Vagina (tissue), 2 donors: ENCODE measurements at regions not wholly inside any gene's neighbourhood (a gene's known extent, or its start where the extent isn't known, plus 50 kb on each side); places are given as distances from the start of the nearest gene placed in this dataset.

ENCODE experiments used
- DNase-seq, 2 donors: peaks; one replicate each; pipeline ENCODE4 v3.0.0-alpha.2; 2017; ENCODE audit errors: extremely low spot score in 2 of 2
- H3K27ac ChIP-seq: fragments of 200-600 bp; sonication (generic); one replicate; pipeline ENCODE4 v1.5.1; 2019
- H3K27me3 ChIP-seq: fragments of 200-600 bp; sonication (generic); one replicate; pipeline ENCODE4 v1.5.1; 2019
- H3K36me3 ChIP-seq, 2 donors: fragments of 200-600 bp; sonication (generic); one replicate each; pipeline ENCODE4 v1.5.1; 2017 to 2019
- H3K4me1 ChIP-seq: fragments of 200-600 bp; sonication (generic); one replicate; pipeline ENCODE4 v1.5.1; 2019
- H3K4me3 ChIP-seq, 2 donors: fragments of 200-600 bp; sonication (generic); 1 replicate in 1 of 2; 2 replicates in 1 of 2; pipeline ENCODE4 v1.5.1; 2016 to 2019
- H3K9me3 ChIP-seq: fragments of 200-600 bp; sonication (generic); one replicate; pipeline ENCODE4 v1.5.1; 2019
- POLR2A ChIP-seq, 2 donors: fragments of 450-650 bp; IDR thresholded peaks; one replicate each; pipeline ENCODE4 v1.6.1; 2017; ENCODE audit warnings: antibody characterized with exemption in 2 of 2, mild to moderate bottlenecking in 2 of 2, moderate library complexity in 2 of 2
- POLR2AphosphoS5 ChIP-seq, 2 donors: sonication (generic); formaldehyde crosslinking; IDR thresholded peaks; one replicate each; pipeline ENCODE4 v1.9.0; 2017; ENCODE audit warnings: antibody characterized with exemption in 2 of 2, mild to moderate bottlenecking in 2 of 2, low read depth in 1 of 2; ENCODE audit not compliant: insufficient read depth in 1 of 2
- intact Hi-C: fragments of 100-400 bp; cut with DNase I; formaldehyde crosslinking; loops from one replicate; pipeline ENCODE4 v1.15.1; 2023
- TF ChIP-seq, protein P1 (sequence below), 3 experiments: fragments of 450-650 bp in 2 of 3; fragments of 200-600 bp in 1 of 3; sonication (generic) in 1 of 3; IDR thresholded peaks; one replicate each; pipeline ENCODE4 v1.5.1; 2017 to 2019; ENCODE audit warnings: antibody characterized with exemption in 3 of 3, mild to moderate bottlenecking in 2 of 3, moderate library complexity in 2 of 3

DNA sequence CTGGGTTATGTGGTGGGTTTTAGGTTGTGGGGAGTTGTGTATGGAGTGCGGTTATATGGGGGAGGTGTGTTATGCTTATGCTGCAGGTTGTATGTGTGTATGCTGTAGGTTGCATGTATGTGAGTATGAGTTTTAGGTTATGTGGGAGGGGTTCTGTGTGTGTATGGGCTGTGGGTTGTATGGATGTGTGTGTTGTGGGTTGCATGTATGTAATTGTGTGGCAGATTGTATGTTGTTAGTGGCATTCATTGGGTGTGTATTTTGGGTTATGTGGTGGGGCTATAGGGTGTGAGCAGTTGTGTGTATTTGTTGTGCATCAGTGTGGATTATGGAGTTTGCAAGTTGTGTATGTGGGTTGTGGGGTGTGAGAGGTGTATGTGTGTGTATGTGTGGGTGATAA is 277.4 kb downstream of the NPIPA8 start:
- no peaks in the 10 kb centered on the region for H3K27me3 ChIP-seq
- H3K27ac ChIP-seq, result no peak overlapping the region
- TF ChIP-seq POLR2A (IDR thresholded peaks at IDR 0.05), result no peak
- TF ChIP-seq POLR2AphosphoS5 (IDR thresholded peaks at IDR 0.05; ENCODE audit: insufficient read depth in 1 of 2, low read depth in 1 of 2), result no peak
- TF ChIP-seq, protein P1, sequence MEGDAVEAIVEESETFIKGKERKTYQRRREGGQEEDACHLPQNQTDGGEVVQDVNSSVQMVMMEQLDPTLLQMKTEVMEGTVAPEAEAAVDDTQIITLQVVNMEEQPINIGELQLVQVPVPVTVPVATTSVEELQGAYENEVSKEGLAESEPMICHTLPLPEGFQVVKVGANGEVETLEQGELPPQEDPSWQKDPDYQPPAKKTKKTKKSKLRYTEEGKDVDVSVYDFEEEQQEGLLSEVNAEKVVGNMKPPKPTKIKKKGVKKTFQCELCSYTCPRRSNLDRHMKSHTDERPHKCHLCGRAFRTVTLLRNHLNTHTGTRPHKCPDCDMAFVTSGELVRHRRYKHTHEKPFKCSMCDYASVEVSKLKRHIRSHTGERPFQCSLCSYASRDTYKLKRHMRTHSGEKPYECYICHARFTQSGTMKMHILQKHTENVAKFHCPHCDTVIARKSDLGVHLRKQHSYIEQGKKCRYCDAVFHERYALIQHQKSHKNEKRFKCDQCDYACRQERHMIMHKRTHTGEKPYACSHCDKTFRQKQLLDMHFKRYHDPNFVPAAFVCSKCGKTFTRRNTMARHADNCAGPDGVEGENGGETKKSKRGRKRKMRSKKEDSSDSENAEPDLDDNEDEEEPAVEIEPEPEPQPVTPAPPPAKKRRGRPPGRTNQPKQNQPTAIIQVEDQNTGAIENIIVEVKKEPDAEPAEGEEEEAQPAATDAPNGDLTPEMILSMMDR (IDR thresholded peaks at IDR 0.05), result no peak
- H3K9me3 ChIP-seq, result no peaks in the 10 kb centered on the region
- H3K4me1 ChIP-seq, result no peaks in the 10 kb centered on the region
- H3K4me3 ChIP-seq, result no peak overlapping the region
- no peak for DNase-seq
- H3K36me3 ChIP-seq, result no peaks in the 10 kb centered on the region
- intact Hi-C loops, result no loop called here

DNA sequence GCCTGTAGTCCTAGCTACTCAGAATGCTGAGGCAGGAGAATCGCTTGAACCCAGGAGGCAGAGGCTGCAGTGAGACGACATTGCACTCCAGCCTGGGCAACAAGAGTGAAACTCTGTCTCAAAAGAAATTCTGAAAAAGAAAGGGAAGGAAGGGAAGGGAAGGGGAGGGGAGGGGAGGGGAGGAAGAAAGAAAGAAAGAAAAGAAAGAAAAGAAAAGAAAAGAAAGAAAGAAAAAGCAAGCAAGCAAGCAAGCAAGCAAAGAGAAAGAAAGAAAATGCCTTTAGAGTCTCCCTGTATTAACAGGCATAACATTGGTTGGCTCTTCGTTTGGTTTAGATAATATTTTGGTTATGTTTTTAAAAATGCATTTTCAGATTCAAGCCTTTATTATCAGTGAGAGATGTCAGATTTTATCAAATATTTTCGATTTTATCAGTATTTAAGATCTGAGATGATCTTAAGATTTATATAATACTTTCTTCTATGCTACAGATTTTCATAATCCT is 281.1 kb downstream of the NPIPA8 start:
- TF ChIP-seq POLR2AphosphoS5 (IDR thresholded peaks at IDR 0.05; ENCODE audit: insufficient read depth in 1 of 2, low read depth in 1 of 2) (no peak), POLR2A (IDR thresholded peaks at IDR 0.05) (no peak)
- TF ChIP-seq, protein P1 (IDR thresholded peaks at IDR 0.05), result no peak
- Histone ChIP-seq H3K27ac (no peak overlapping the region), H3K4me3 (no peak overlapping the region), H3K9me3 (no peaks in the 10 kb centered on the region), H3K27me3 (no peaks in the 10 kb centered on the region), H3K4me1 (no peaks in the 10 kb centered on the region), H3K36me3 (no peaks in the 10 kb centered on the region)
- intact Hi-C loops, result no loop called here
- no peak for DNase-seq

DNA sequence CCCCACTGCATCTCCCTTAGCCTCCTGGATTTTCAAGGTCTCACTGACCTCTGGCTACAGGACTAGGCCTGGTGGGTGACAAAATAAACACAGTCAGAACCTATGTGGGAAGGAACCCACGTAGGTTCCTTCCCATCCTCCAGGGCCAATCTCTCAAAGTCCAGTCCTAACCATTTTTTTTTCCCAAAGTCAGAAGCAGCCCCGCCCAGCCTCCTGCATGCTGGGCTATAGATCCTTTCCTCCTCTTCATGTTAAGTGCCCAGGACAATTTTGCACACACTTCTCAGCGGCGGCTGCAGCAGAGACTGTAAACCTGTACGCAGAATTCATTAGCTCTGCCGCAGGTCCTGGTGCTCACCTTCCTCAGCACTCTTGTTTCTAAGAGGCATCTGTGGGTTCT is 285.8 kb downstream of the NPIPA8 start:
- H3K27ac ChIP-seq, result no peak overlapping the region
- H3K36me3 ChIP-seq, result no peaks in the 10 kb centered on the region
- no peaks in the 10 kb centered on the region for H3K4me1 ChIP-seq
- H3K9me3 ChIP-seq, result no peaks in the 10 kb centered on the region
- H3K27me3 ChIP-seq, result no peaks in the 10 kb centered on the region
- TF ChIP-seq, protein P1 (IDR thresholded peaks at IDR 0.05), result no peak
- TF ChIP-seq POLR2AphosphoS5 (IDR thresholded peaks at IDR 0.05; ENCODE audit: insufficient read depth in 1 of 2, low read depth in 1 of 2) (no peak), POLR2A (IDR thresholded peaks at IDR 0.05) (no peak)
- H3K4me3 ChIP-seq, result no peak overlapping the region
- no peak for DNase-seq
- intact Hi-C loops, result no loop called here

GRCh38 chr16:18050234-18050633 is 286.3 kb downstream of the NPIPA8 start:
- Histone ChIP-seq H3K36me3 (no peaks in the 10 kb centered on the region), H3K27me3 (no peaks in the 10 kb centered on the region), H3K4me3 (no peak overlapping the region), H3K27ac (no peak overlapping the region), H3K9me3 (no peaks in the 10 kb centered on the region), H3K4me1 (no peaks in the 10 kb centered on the region)
- intact Hi-C loops, result no loop called here
- no peak for DNase-seq
- TF ChIP-seq POLR2AphosphoS5 (IDR thresholded peaks at IDR 0.05; ENCODE audit: insufficient read depth in 1 of 2, low read depth in 1 of 2) (no peak), POLR2A (IDR thresholded peaks at IDR 0.05) (no peak)
- TF ChIP-seq, protein P1 (IDR thresholded peaks at IDR 0.05), result no peak

DNA sequence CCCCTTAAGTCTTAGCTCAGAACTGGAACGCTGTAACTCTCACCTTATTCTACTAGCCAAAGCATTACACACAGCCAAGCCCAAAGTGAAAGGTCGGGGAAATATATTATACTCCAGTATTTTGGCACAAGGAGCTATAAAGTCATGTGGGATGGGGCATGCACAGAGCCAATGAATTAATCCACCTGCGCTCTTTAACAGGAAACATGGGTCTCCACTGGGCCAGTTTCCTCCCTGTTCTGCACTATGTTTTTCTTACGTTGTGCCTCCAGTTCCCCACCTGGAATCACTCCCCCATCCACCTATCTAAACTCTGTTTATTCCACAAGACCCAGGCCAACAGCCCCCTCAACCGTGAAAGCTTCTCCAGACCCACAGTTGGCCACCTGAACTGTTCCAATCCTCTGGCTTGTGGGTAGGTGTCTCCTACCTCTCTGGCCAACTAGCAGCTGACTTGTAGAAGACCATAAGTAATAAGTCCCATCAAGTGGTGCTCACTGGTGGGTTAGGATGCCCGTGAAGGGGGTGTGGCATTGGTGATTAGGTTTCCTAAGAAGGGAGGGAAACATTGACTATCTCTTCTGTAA is 286.9 kb downstream of the NPIPA8 start:
- no peak overlapping the region for H3K27ac ChIP-seq
- DNase-seq, result no peak
- no peaks in the 10 kb centered on the region for H3K9me3 ChIP-seq
- no peak overlapping the region for H3K4me3 ChIP-seq
- H3K36me3 ChIP-seq, result no peaks in the 10 kb centered on the region
- no peaks in the 10 kb centered on the region for H3K27me3 ChIP-seq
- TF ChIP-seq POLR2A (IDR thresholded peaks at IDR 0.05), result no peak
- TF ChIP-seq, protein P1 (IDR thresholded peaks at IDR 0.05), result no peak
- TF ChIP-seq POLR2AphosphoS5 (IDR thresholded peaks at IDR 0.05; ENCODE audit: insufficient read depth in 1 of 2, low read depth in 1 of 2), result no peak
- intact Hi-C loops, result no loop called here
- H3K4me1 ChIP-seq, result no peaks in the 10 kb centered on the region
